ENCODE measurements at regions not wholly inside any gene's neighbourhood (a gene's known extent, or its start where the extent isn't known, plus 50 kb on each side); places are given as distances from the start of the nearest gene placed in this dataset.

DNA sequence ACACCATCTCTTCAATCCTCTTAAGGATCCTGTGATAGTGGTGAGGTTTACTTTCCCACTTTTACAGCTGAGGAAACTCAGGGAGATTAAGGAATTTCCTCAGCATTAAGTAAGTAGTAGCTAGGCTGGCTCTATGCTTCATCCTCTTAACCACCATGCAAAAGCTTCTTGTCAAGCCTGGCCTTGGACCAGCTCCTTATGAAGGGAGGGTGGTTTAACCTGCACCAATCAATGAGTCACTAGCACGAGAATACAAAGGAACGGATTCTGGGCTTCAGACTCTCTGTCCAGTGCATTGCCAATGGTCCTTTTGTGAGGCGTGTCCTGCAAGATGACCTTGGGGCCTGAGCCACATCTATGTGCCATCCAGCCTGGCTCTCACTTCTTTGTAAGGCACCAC, 202.0 kb upstream of the CFAP20DC start:
- CTCF ChIA-PET: interaction anchor here (1.3 to 1.4 kb wide), 2 partner anchors 9 to 55 kb away, joined by 3 to 6 read pairs; no protein-coding TSS in a partner anchor
- POLR2A ChIA-PET: no interaction called here

More for the DNA sequence above, 202.0 kb upstream of the CFAP20DC start:
- no peak overlapping the region for H3K4me3 ChIP-seq
- no peak overlapping the region for H3K27ac ChIP-seq (ENCODE audit: control insufficient read depth, insufficient read depth)
- TF ChIP-seq IKZF2 (IDR thresholded peaks at IDR 0.05) (no peak), SPI1 (IDR thresholded peaks at IDR 0.05; ENCODE audit: borderline replicate concordance, insufficient read depth, low read depth, low read length) (no peak), SMAD1 (IDR thresholded peaks at IDR 0.05; ENCODE audit: low read depth, partially characterized antibody) (no peak), MTA2 (IDR thresholded peaks at IDR 0.05; ENCODE audit: low read depth) (no peak)
- TF ChIP-seq, protein P1, sequence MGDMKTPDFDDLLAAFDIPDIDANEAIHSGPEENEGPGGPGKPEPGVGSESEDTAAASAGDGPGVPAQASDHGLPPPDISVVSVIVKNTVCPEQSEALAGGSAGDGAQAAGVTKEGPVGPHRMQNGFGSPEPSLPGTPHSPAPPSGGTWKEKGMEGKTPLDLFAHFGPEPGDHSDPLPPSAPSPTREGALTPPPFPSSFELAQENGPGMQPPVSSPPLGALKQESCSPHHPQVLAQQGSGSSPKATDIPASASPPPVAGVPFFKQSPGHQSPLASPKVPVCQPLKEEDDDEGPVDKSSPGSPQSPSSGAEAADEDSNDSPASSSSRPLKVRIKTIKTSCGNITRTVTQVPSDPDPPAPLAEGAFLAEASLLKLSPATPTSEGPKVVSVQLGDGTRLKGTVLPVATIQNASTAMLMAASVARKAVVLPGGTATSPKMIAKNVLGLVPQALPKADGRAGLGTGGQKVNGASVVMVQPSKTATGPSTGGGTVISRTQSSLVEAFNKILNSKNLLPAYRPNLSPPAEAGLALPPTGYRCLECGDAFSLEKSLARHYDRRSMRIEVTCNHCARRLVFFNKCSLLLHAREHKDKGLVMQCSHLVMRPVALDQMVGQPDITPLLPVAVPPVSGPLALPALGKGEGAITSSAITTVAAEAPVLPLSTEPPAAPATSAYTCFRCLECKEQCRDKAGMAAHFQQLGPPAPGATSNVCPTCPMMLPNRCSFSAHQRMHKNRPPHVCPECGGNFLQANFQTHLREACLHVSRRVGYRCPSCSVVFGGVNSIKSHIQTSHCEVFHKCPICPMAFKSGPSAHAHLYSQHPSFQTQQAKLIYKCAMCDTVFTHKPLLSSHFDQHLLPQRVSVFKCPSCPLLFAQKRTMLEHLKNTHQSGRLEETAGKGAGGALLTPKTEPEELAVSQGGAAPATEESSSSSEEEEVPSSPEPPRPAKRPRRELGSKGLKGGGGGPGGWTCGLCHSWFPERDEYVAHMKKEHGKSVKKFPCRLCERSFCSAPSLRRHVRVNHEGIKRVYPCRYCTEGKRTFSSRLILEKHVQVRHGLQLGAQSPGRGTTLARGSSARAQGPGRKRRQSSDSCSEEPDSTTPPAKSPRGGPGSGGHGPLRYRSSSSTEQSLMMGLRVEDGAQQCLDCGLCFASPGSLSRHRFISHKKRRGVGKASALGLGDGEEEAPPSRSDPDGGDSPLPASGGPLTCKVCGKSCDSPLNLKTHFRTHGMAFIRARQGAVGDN (IDR thresholded peaks at IDR 0.05): no peak
- in situ Hi-C loops (cut with MboI) (no loop called here), intact Hi-C loops (cut with micrococcal nuclease; ENCODE audit: unreplicated experiment) (no loop called here)
- no peak overlapping the region for H3K4me2 ChIP-seq (ENCODE audit: control insufficient read depth, insufficient read depth)
- FAIRE-seq (no peak), DNase-seq (ENCODE audit: low read depth, low spot score) (no peak), ATAC-seq (no peak)
- peaks cover 11% of the 10 kb centered on the region for H3K4me1 ChIP-seq (ENCODE audit: control insufficient read depth, insufficient read depth, low read length)
- ChIA-PET SMC1A (ENCODE audit: uncharacterized antibody, unreplicated experiment) (interaction anchor here (0.9 to 1.5 kb wide), 4 partner anchors 9 to 38 kb away, joined by 3 to 8 read pairs (median 4); no protein-coding TSS in a partner anchor), RAD21 (ENCODE audit: unreplicated experiment) (interaction anchor here (0.7 kb wide), 1 partner anchor 10 kb away, joined by 4 read pairs; no protein-coding TSS in a partner anchor)
- no peaks in the 10 kb centered on the region for H3K27me3 ChIP-seq (replicated peaks in 1 of 2; ENCODE audit: control insufficient read depth in 2 of 2, insufficient read depth in 2 of 2, low read length in 1 of 2)
- H3K9me3 ChIP-seq (replicated peaks; ENCODE audit: control insufficient read depth, insufficient read depth, low read length): peaks cover 6% of the 10 kb centered on the region; the same call in 2 of the 3 replicates
- H4K20me1 ChIP-seq (ENCODE audit: control insufficient read depth, insufficient read depth): no peaks in the 10 kb centered on the region
- 17% methylated on average over 3 of the region's 3 CpGs for WGBS (ENCODE audit: insufficient coverage, insufficient replicate concordance, low lambda C conversion rate, missing lambda C conversion rate)
- H3K9ac ChIP-seq (ENCODE audit: control insufficient read depth, insufficient read depth, low read length): no peak overlapping the region
- no peaks in the 10 kb centered on the region for H3K36me3 ChIP-seq (ENCODE audit: control insufficient read depth in 2 of 2, insufficient read depth in 2 of 2, low read length in 1 of 2)
- H2AFZ ChIP-seq (ENCODE audit: control insufficient read depth, low read depth, low read length): no peak overlapping the region
- no peaks in the 10 kb centered on the region for H3K79me2 ChIP-seq (ENCODE audit: control insufficient read depth, insufficient read depth, low read length)
- BruUV-seq (replicated peaks): no TSS peak
